GM18909 (cell line): ENCODE measurements at regions not wholly inside any gene's neighbourhood (a gene's known extent, or its start where the extent isn't known, plus 50 kb on each side); places are given as distances from the start of the nearest gene placed in this dataset.
"Not testable (repeated sequence)": the region's sequence is repeated elsewhere in the genome, so short reads cannot be mapped to it uniquely, and the experiment has no call there.

ENCODE experiments used
- ATAC-seq: cut with Tn5 transposase; IDR thresholded peaks from one replicate; pipeline ENCODE4 v1.9.1; 2021; ENCODE audit warnings: mild to moderate bottlenecking; ENCODE audit not compliant: unreplicated experiment, poor library complexity

- ATAC-seq = not testable (repeated sequence)
Observed at GRCh38 chr5:136569875-136570274, 204.5 kb upstream of the TRPC7 start.

GRCh38 chr5:136565457-136565856 lies 200.1 kb upstream of the TRPC7 start:
- not testable (repeated sequence) for ATAC-seq

- not testable (repeated sequence) for ATAC-seq
Observed at GRCh38 chr5:136565050-136565449, 199.7 kb upstream of the TRPC7 start.

- not testable (repeated sequence) for ATAC-seq
Observed at GRCh38 chr5:136564431-136564830, 199.1 kb upstream of the TRPC7 start.

- ATAC-seq = no peak
Observed at GRCh38 chr5:136563489-136563888, 198.1 kb upstream of the TRPC7 start.

GRCh38 chr5:136560126-136560525 lies 194.8 kb upstream of the TRPC7 start:
- no peak for ATAC-seq

- ATAC-seq = no peak
Observed at GRCh38 chr5:136559651-136560050, 194.3 kb upstream of the TRPC7 start.

GRCh38 chr5:136547096-136547495 lies 181.8 kb upstream of the TRPC7 start:
- not testable (repeated sequence) for ATAC-seq

GRCh38 chr5:136546441-136546840 lies 181.1 kb upstream of the TRPC7 start:
- not testable (repeated sequence) for ATAC-seq

- ATAC-seq = not testable (repeated sequence)
Observed at GRCh38 chr5:136545031-136545430, 179.7 kb upstream of the TRPC7 start.

- no peak for ATAC-seq
Observed at GRCh38 chr5:136538534-136538933, 173.2 kb upstream of the TRPC7 start.

- no peak for ATAC-seq
Observed at GRCh38 chr5:136529081-136529480, 163.7 kb upstream of the TRPC7 start.

GRCh38 chr5:136528481-136529030 lies 163.2 kb upstream of the TRPC7 start:
- no peak for ATAC-seq

GRCh38 chr5:136527311-136527710 lies 162.0 kb upstream of the TRPC7 start:
- no peak for ATAC-seq

GRCh38 chr5:136526791-136527190 lies 161.4 kb upstream of the TRPC7 start:
- ATAC-seq = no peak

- ATAC-seq = no peak
Observed at GRCh38 chr5:136526021-136526420, 160.7 kb upstream of the TRPC7 start.

- no peak for ATAC-seq
Observed at GRCh38 chr5:136525597-136525996, 160.3 kb upstream of the TRPC7 start.

- no peak for ATAC-seq
Observed at GRCh38 chr5:136522217-136522956, 157.0 kb upstream of the TRPC7 start.

- no peak for ATAC-seq
Observed at GRCh38 chr5:136521696-136522095, 156.4 kb upstream of the TRPC7 start.

- no peak for ATAC-seq
Observed at GRCh38 chr5:136518814-136519213, 153.5 kb upstream of the TRPC7 start.

- no peak for ATAC-seq
Observed at GRCh38 chr5:136518174-136518573, 152.8 kb upstream of the TRPC7 start.

- no peak for ATAC-seq
Observed at GRCh38 chr5:136517755-136518154, 152.4 kb upstream of the TRPC7 start.
